Activated T-helper 1 cell treated with Interleukin-2 at 50 U/mL for 16 hours (primary cell): ENCODE measurements at regions not wholly inside any gene's neighbourhood (a gene's known extent, or its start where the extent isn't known, plus 50 kb on each side); places are given as distances from the start of the nearest gene placed in this dataset.

Experiments used
- DNase-seq: peaks from one replicate; pipeline ENCODE4 v3.0.0-alpha.2; 2020; ENCODE audit warnings: low read depth

- no peak for DNase-seq
Measured at GRCh38 chrX:148363471-148364235, 136.8 kb upstream of the AFF2 start.

GRCh38 chrX:148365233-148365632 lies 135.2 kb upstream of the AFF2 start:
- DNase-seq = no peak

- DNase-seq = no peak
Measured at GRCh38 chrX:148371291-148371690, 129.1 kb upstream of the AFF2 start.

- DNase-seq = no peak
Measured at GRCh38 chrX:148372925-148373324, 127.5 kb upstream of the AFF2 start.

GRCh38 chrX:148376342-148376741 lies 124.1 kb upstream of the AFF2 start:
- DNase-seq = no peak

- DNase-seq = no peak
Measured at GRCh38 chrX:148380107-148380506, 120.3 kb upstream of the AFF2 start.

GRCh38 chrX:148380650-148381561 lies 119.5 kb upstream of the AFF2 start:
- DNase-seq = no peak

GRCh38 chrX:148381603-148382002 lies 118.8 kb upstream of the AFF2 start:
- no peak for DNase-seq

- DNase-seq = no peak
Measured at GRCh38 chrX:148382983-148383382, 117.4 kb upstream of the AFF2 start.

GRCh38 chrX:148385471-148385870 lies 114.9 kb upstream of the AFF2 start:
- no peak for DNase-seq

- no peak for DNase-seq
Measured at GRCh38 chrX:148389629-148390028, 110.8 kb upstream of the AFF2 start.

- no peak for DNase-seq
Measured at GRCh38 chrX:148412006-148412405, 88.4 kb upstream of the AFF2 start.

- DNase-seq = no peak
Measured at GRCh38 chrX:148416142-148416541, 84.3 kb upstream of the AFF2 start.

GRCh38 chrX:148416931-148417330 lies 83.5 kb upstream of the AFF2 start:
- DNase-seq = no peak

- no peak for DNase-seq
Measured at GRCh38 chrX:148417934-148418333, 82.5 kb upstream of the AFF2 start.

- no peak for DNase-seq
Measured at GRCh38 chrX:148422526-148422925, 77.9 kb upstream of the AFF2 start.

GRCh38 chrX:148424570-148424969 lies 75.8 kb upstream of the AFF2 start:
- DNase-seq = no peak

- DNase-seq = no peak
Measured at GRCh38 chrX:148426467-148426866, 74.0 kb upstream of the AFF2 start.

GRCh38 chrX:148441387-148441786 lies 59.0 kb upstream of the AFF2 start:
- DNase-seq = no peak

- no peak for DNase-seq
Measured at GRCh38 chrX:148443216-148443615, 57.2 kb upstream of the AFF2 start.

- no peak for DNase-seq
Measured at GRCh38 chrX:148448686-148449085, 51.7 kb upstream of the AFF2 start.
